Neural cell (in vitro differentiated cells): ENCODE measurements at regions not wholly inside any gene's neighbourhood (a gene's known extent, or its start where the extent isn't known, plus 50 kb on each side); places are given as distances from the start of the nearest gene placed in this dataset.

Experiments
- CTCF ChIP-seq: fragments of 450-650 bp; IDR thresholded peaks from 2 replicates; pipeline ENCODE4 v1.5.1; 2014; ENCODE audit warnings: antibody characterized with exemption, mild to moderate bottlenecking, moderate library complexity; ENCODE audit not compliant: poor library complexity, severe bottlenecking
- EP300 ChIP-seq: fragments of 450-650 bp; conservative IDR thresholded peaks from 2 replicates; pipeline ENCODE4 v1.6.1; 2014; ENCODE audit warnings: antibody characterized with exemption, mild to moderate bottlenecking, moderate library complexity; ENCODE audit not compliant: poor library complexity, severe bottlenecking
- EZH2 ChIP-seq: fragments of 200-600, 300-800 bp; shearing (Covaris generic), sonication (generic); IDR thresholded peaks from 2 replicates; pipeline ENCODE4 v1.6.1; 2014; ENCODE audit warnings: antibody characterized with exemption, low read length, borderline replicate concordance, mild to moderate bottlenecking; ENCODE audit not compliant: insufficient read depth, poor library complexity, severe bottlenecking
- POLR2AphosphoS5 ChIP-seq: IDR thresholded peaks from 2 replicates; pipeline ENCODE4 v1.6.1; 2012

DNA sequence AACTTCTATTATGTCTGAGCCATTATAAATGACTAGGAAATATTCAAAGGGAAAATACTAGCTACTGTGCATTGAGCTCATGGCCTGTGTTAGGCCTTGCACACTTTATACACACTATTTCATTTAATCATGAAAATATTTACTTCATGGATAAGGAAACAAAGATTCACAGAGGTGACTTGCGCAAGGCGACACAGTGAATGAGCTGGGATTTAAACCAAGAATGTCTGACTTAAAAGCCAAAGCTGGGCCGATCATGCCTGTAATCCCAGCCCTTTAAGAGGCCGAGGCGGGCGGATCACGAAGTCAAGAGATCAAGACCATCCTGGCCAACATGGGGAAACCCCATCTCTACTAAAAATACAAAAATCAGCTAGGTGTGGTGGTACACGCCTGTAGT lies 231.5 kb downstream of the MIAT start:
- TF ChIP-seq EP300 (no peak), CTCF (no peak), POLR2AphosphoS5 (no peak), EZH2 (no peak)
